Lower leg skin (tissue), 4 donors: ENCODE measurements at regions not wholly inside any gene's neighbourhood (a gene's known extent, or its start where the extent isn't known, plus 50 kb on each side); places are given as distances from the start of the nearest gene placed in this dataset.

ENCODE experiments used
- DNase-seq, 2 donors: peaks; one replicate each; pipeline ENCODE4 v3.0.0-alpha.2; 2019; ENCODE audit warnings: low spot score in 2 of 2
- H3K4me3 ChIP-seq: fragments of 200-600 bp; sonication (generic); 2 replicates; pipeline ENCODE4 v1.5.1; 2017; ENCODE audit warnings: mild to moderate bottlenecking, low read depth; ENCODE audit not compliant: poor library complexity, severe bottlenecking
- CTCF ChIP-seq, 3 donors: fragments of 450-650 bp; IDR thresholded peaks; one replicate each; pipeline ENCODE4 v1.5.1; 2016; ENCODE audit warnings: antibody characterized with exemption in 3 of 3, mild to moderate bottlenecking in 3 of 3, moderate library complexity in 2 of 3
- POLR2A ChIP-seq, 2 donors: fragments of 450-650 bp; IDR thresholded peaks; one replicate each; pipeline ENCODE4 v1.6.1; 2016 to 2017; ENCODE audit warnings: antibody characterized with exemption in 2 of 2, mild to moderate bottlenecking in 1 of 2, moderate library complexity in 1 of 2
- WGBS, 2 donors: methylation state at CpG; one replicate each; pipeline ENCODE4 v1.1.5; 2018; 5-methylcytosine and 5-hydroxymethylcytosine counted together
- intact Hi-C: fragments of 100-400 bp; cut with DNase I; formaldehyde crosslinking; loops from one replicate; pipeline ENCODE4 v1.15.0; 2023; ENCODE audit warnings: low total_unique reads

- WGBS, 2 donors, result 41 to 54% methylated on average over 5 of the region's 5 CpGs
- DNase-seq, result no peak
- TF ChIP-seq CTCF (IDR thresholded peaks at IDR 0.05) (no peak), POLR2A (IDR thresholded peaks at IDR 0.05) (no peak)
- intact Hi-C loops, result no loop called here
- H3K4me3 ChIP-seq, result no peak overlapping the region
Measured at GRCh38 chr4:129804461-129804981, 708.6 kb downstream of the C4orf33 start.

GRCh38 chr4:129806986-129807385 is 711.0 kb downstream of the C4orf33 start:
- TF ChIP-seq POLR2A (IDR thresholded peaks at IDR 0.05), result no peak
- TF ChIP-seq CTCF (IDR thresholded peaks at IDR 0.05), result no peak
- no peak for DNase-seq

GRCh38 chr4:129808242-129808641 is 712.3 kb downstream of the C4orf33 start:
- intact Hi-C loops, result no loop called here
- DNase-seq, result no peak
- TF ChIP-seq CTCF (IDR thresholded peaks at IDR 0.05) (no peak), POLR2A (IDR thresholded peaks at IDR 0.05) (no peak)
- no peak overlapping the region for H3K4me3 ChIP-seq
- WGBS, 2 donors, result 85 to 90% methylated on average over 1 of the region's 1 CpG

More at GRCh38 chr4:129806986-129807385, 711.0 kb downstream of the C4orf33 start:
- no peak overlapping the region for H3K4me3 ChIP-seq
- intact Hi-C loops, result no loop called here

- no peak for TF ChIP-seq CTCF (IDR thresholded peaks at IDR 0.05)
- no peak for TF ChIP-seq POLR2A (IDR thresholded peaks at IDR 0.05)
- WGBS, 2 donors, result 83 to 95% methylated on average over 1 of the region's 1 CpG
- no peak for DNase-seq
- no peak overlapping the region for H3K4me3 ChIP-seq
- intact Hi-C loops, result no loop called here
Measured at GRCh38 chr4:129821073-129821472, 725.1 kb downstream of the C4orf33 start.

- intact Hi-C loops, result no loop called here
- no peak for TF ChIP-seq CTCF (IDR thresholded peaks at IDR 0.05)
- TF ChIP-seq POLR2A (IDR thresholded peaks at IDR 0.05), result no peak
- no peak overlapping the region for H3K4me3 ChIP-seq
Measured at GRCh38 chr4:129821963-129822362, 726.0 kb downstream of the C4orf33 start.

GRCh38 chr4:129822701-129823100 is 726.7 kb downstream of the C4orf33 start:
- WGBS, 2 donors, result 48 to 59% methylated on average over 2 of the region's 2 CpGs
- TF ChIP-seq POLR2A (IDR thresholded peaks at IDR 0.05) (no peak), CTCF (IDR thresholded peaks at IDR 0.05) (no peak)
- H3K4me3 ChIP-seq, result no peak overlapping the region
- intact Hi-C loops, result no loop called here
- no peak for DNase-seq

More at GRCh38 chr4:129821963-129822362, 726.0 kb downstream of the C4orf33 start:
- no peak for DNase-seq
